ENCODE measurements at regions not wholly inside any gene's neighbourhood (a gene's known extent, or its start where the extent isn't known, plus 50 kb on each side); places are given as distances from the start of the nearest gene placed in this dataset.

DNA sequence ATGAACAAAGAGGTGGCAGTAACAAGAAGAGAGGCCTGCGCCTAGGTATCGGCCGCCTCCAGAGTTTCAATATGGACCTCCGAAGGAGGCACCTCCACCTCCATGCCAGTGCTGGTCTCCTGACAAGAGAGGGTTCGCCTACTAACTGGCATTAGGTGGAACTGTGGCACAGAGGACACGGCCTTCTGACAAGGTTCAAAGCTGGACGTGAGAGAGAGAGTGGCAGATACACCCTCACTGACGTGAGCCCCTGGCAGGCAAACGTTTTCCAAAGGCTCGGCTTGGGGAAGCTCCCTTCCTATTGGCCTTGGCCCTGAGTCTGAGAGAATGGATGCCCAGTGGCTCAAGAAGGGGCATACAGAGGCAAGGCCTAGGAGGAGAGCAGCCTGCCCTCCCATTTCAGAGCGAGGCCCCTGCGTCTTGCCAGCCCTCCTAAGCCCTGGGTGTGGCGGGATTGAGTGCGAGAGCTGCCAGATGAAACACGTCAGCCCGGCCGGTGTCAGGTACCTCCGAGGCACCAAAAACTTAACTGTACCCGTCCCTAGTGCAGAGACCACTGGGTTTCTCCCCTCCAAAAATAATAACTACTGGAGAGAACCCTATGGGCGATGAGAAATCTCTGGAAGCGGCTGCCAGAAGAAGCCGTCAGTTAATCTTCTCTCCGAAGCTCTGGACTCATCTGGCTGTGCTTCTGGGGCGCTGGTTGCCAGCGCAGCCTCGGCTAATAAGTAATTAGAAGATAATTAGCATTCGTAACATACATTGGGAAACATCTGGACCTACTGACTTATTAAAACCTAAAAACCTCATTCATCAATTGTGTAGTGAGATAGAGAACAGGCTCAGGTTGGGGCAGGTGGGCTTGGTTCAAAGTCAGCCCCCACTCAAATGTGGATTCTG is 283.6 kb downstream of the NPHP4 start:
- Histone ChIP-seq H3K4me3 (ENCODE audit: low read length in 3 of 3) (no peak overlapping the region), H3K27me3 (ENCODE audit: control insufficient read depth in 3 of 3, insufficient read depth in 3 of 3, low read length in 3 of 3) (peaks cover 4 to 14% (median 5%) of the 10 kb centered on the region in 3 donors), H3K27ac (ENCODE audit: low read depth, low read length) (no peak overlapping the region), H3K9me3 (ENCODE audit: control insufficient read depth in 3 of 3, low read length in 3 of 3) (no peaks in the 10 kb centered on the region), H3K36me3 (ENCODE audit: control insufficient read depth in 3 of 3, insufficient read depth in 3 of 3, low read length in 3 of 3) (no peaks in the 10 kb centered on the region), H3K9ac (ENCODE audit: low read depth in 1 of 3, low read length in 3 of 3) (no peak overlapping the region), H3K4me1 (ENCODE audit: control insufficient read depth in 3 of 3, insufficient read depth in 3 of 3, low read length in 3 of 3) (no peaks in the 10 kb centered on the region)

DNA sequence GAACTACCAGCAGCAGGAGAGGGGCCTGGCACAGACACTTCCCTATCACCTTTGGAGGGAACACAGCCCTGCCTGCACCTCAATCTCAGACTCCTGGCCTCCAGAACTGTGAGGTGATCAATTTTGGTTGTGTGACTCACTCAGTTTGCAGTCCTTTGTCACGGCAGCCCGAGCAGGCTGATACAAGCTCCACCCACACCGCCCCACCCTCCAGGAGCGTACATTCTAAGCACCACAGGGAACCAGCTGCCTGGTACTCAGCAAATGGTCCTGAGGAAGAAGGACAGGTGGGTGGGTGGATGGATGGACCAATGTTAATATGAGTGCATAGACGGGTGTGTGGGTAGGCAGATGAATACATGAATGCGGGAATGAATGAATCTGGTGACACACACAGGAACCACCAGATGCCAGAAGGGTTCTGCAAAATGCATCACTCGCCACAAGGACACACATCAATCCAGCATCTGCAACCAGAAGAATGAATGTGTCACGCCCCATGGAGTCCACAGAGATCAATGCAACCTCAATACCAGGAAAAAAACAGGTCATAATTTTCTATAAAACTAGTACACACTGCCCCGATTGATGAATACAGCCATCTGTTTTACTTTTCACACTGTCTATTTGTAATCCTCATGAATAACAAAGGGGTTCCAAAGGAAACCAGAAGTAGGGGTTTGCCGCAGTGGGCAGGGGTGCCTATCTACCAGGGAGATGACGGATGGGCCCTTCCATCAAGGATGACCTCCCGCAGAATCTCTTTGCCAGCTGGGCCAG is 284.5 kb downstream of the NPHP4 start:
- Histone ChIP-seq H3K4me3 (ENCODE audit: low read length in 3 of 3) (no peak overlapping the region), H3K27me3 (ENCODE audit: control insufficient read depth in 3 of 3, insufficient read depth in 3 of 3, low read length in 3 of 3) (peaks cover 4 to 14% (median 5%) of the 10 kb centered on the region in 3 donors), H3K9me3 (ENCODE audit: control insufficient read depth in 3 of 3, low read length in 3 of 3) (no peaks in the 10 kb centered on the region), H3K27ac (ENCODE audit: low read depth, low read length) (no peak overlapping the region), H3K36me3 (ENCODE audit: control insufficient read depth in 3 of 3, insufficient read depth in 3 of 3, low read length in 3 of 3) (no peaks in the 10 kb centered on the region), H3K9ac (ENCODE audit: low read depth in 1 of 3, low read length in 3 of 3) (no peak overlapping the region), H3K4me1 (ENCODE audit: control insufficient read depth in 3 of 3, insufficient read depth in 3 of 3, low read length in 3 of 3) (no peaks in the 10 kb centered on the region)

DNA sequence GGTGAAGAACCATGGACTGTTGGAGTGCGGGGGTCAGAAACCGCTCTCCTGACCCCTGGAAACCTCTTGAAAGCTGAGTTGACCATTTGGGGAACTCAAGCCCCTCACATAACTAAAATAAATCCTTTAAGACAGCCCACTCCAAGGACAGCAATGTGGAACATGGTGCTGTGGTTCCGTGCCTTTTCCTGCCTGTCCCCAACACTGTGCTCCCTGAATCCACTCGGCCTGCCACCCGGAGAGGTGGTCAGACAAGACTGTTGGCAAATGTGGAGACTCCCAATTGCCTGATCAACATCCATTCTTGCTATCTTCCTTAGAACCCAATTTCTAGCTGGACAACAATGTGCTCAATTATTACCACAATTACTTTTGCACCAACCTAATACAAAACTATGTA is 286.0 kb downstream of the NPHP4 start:
- no peaks in the 10 kb centered on the region for H3K36me3 ChIP-seq (ENCODE audit: control insufficient read depth in 3 of 3, insufficient read depth in 3 of 3, low read length in 3 of 3)
- no peak overlapping the region for H3K9ac ChIP-seq (ENCODE audit: low read depth in 1 of 3, low read length in 3 of 3)
- no peaks in the 10 kb centered on the region for H3K4me1 ChIP-seq (ENCODE audit: control insufficient read depth in 3 of 3, insufficient read depth in 3 of 3, low read length in 3 of 3)
- H3K27ac ChIP-seq (ENCODE audit: low read depth, low read length) = no peak overlapping the region
- no peaks in the 10 kb centered on the region for H3K9me3 ChIP-seq (ENCODE audit: control insufficient read depth in 3 of 3, low read length in 3 of 3)
- no peak overlapping the region for H3K4me3 ChIP-seq (ENCODE audit: low read length in 3 of 3)
- H3K27me3 ChIP-seq (ENCODE audit: control insufficient read depth in 3 of 3, insufficient read depth in 3 of 3, low read length in 3 of 3) = peaks cover 4 to 14% (median 5%) of the 10 kb centered on the region in 3 donors

DNA sequence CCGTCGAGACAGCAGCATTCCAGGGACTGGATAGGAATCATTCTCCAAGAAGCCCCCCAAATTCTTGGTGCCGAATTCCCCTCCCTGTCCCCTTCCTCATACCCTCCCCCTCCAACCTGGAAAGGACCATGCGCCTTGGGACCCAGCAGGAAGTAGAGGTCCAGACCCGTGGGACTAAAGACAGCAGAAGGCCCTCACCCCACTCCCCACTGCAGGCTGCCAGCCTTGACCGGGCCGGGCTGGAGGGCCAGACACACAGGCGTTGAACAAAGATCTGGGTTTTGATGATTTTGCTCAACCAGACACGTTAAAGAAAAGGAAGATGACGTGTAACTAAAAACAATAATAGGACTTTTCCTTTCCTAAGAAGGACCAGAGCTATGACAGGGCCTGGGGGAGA is 286.5 kb downstream of the NPHP4 start:
- no peaks in the 10 kb centered on the region for H3K36me3 ChIP-seq (ENCODE audit: control insufficient read depth in 3 of 3, insufficient read depth in 3 of 3, low read length in 3 of 3)
- H3K4me3 ChIP-seq (ENCODE audit: low read length in 3 of 3) = no peak overlapping the region
- no peak overlapping the region for H3K9ac ChIP-seq (ENCODE audit: low read depth in 1 of 3, low read length in 3 of 3)
- no peaks in the 10 kb centered on the region for H3K9me3 ChIP-seq (ENCODE audit: control insufficient read depth in 3 of 3, low read length in 3 of 3)
- H3K27ac ChIP-seq (ENCODE audit: low read depth, low read length) = no peak overlapping the region
- H3K27me3 ChIP-seq (ENCODE audit: control insufficient read depth in 3 of 3, insufficient read depth in 3 of 3, low read length in 3 of 3) = peaks cover 4 to 12% (median 5%) of the 10 kb centered on the region in 3 donors
- no peaks in the 10 kb centered on the region for H3K4me1 ChIP-seq (ENCODE audit: control insufficient read depth in 3 of 3, insufficient read depth in 3 of 3, low read length in 3 of 3)

DNA sequence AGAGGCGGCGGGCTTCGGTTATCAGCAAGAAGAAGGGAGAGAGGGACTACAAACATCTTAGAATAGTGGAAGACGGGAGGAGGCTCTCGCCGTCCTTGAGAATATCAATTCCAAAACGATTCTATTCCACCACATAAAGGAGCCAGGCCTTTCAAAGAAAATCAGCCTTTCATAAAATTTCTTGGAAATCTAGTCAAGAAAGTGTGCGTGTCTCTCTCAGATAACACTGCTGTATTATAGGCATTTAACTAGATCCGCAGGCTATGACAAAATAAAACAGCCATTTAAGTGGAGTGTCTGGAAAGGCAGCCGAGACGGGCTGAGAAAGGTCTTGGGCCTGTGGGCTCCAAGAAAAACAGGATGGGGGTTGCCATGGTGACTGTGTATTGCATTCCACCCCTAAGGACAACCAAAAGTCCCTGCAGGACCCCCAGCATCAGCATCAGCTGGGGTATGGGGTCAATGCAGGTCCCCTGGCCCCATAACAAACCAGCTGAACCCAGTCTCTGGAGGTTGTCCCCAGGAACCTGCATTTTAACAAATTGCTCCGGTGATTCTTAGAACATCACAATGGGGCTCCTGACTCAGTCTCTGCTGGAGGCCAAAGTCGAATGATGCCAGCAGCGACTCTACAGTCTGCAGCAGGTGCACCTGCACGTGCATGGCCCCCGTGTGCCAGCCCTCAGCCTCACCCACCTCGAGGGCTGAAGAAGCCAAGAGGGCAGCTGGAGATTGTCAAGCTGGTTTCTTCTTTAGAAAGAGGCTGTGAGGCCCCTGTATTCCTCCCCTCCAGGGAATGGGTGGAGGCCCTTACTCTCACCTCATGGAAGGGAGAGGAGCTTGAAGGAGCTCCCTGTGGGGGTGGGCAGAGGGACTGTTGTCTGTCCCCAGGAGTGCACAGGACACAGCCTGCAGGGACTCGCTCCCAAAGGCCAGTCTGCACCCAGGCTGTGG is 287.4 kb downstream of the NPHP4 start:
- H3K9me3 ChIP-seq (ENCODE audit: control insufficient read depth in 3 of 3, low read length in 3 of 3) = no peaks in the 10 kb centered on the region
- no peak overlapping the region for H3K9ac ChIP-seq (ENCODE audit: low read depth in 1 of 3, low read length in 3 of 3)
- H3K27me3 ChIP-seq (ENCODE audit: control insufficient read depth in 3 of 3, insufficient read depth in 3 of 3, low read length in 3 of 3) = peaks cover 4 to 12% (median 5%) of the 10 kb centered on the region in 3 donors
- no peak overlapping the region for H3K27ac ChIP-seq (ENCODE audit: low read depth, low read length)
- H3K36me3 ChIP-seq (ENCODE audit: control insufficient read depth in 3 of 3, insufficient read depth in 3 of 3, low read length in 3 of 3) = no peaks in the 10 kb centered on the region
- H3K4me1 ChIP-seq (ENCODE audit: control insufficient read depth in 3 of 3, insufficient read depth in 3 of 3, low read length in 3 of 3) = no peaks in the 10 kb centered on the region
- no peak overlapping the region for H3K4me3 ChIP-seq (ENCODE audit: low read length in 3 of 3)

DNA sequence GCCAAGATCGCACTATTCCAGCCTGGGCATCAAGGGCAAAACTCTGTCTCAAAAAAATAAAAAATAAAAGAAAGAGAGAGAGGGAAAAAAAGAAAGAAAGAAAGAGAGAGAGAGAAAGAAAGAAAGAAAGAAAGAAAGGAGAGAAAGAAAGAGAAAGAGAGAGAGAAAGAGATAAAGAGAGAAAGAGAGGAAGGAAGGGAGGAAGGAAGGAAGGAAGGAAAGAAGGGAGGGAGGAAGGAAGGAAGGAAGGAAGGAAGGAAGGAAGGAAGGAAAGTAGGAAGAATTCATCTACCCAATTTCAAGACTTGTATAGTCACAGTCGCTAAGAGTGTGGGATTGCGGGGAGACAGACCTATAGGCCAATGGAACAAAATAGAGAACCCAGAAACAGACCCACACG is 290.6 kb downstream of the NPHP4 start:
- Histone ChIP-seq H3K9me3 (ENCODE audit: control insufficient read depth in 3 of 3, low read length in 3 of 3) (no peaks in the 10 kb centered on the region), H3K4me3 (ENCODE audit: low read length in 3 of 3) (no peak overlapping the region), H3K27me3 (ENCODE audit: control insufficient read depth in 3 of 3, insufficient read depth in 3 of 3, low read length in 3 of 3) (peaks cover 0 to 3% (median 0%) of the 10 kb centered on the region in 3 donors), H3K36me3 (ENCODE audit: control insufficient read depth in 3 of 3, insufficient read depth in 3 of 3, low read length in 3 of 3) (no peaks in the 10 kb centered on the region), H3K27ac (ENCODE audit: low read depth, low read length) (no peak overlapping the region), H3K4me1 (ENCODE audit: control insufficient read depth in 3 of 3, insufficient read depth in 3 of 3, low read length in 3 of 3) (no peaks in the 10 kb centered on the region), H3K9ac (ENCODE audit: low read depth in 1 of 3, low read length in 3 of 3) (no peak overlapping the region)

DNA sequence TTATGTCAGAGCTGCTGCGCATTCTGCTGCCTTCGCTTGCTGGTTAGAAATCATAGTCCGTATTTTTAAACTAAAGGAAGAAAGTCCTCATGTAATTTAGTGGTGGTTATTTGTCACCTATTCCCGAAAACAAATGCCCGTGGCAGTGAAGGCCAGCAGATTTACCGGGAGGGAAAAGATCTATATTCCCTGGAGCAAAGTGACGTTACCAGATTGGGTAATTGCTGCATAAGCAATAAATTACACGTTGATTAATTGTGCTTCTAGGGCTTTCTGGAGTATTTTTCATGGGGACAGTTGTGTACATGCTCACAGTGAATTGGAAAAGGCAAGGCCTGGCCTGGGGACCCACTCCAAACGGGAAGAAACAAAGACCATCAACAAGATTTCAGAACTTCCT is 298.7 kb downstream of the NPHP4 start:
- Histone ChIP-seq H3K27me3 (ENCODE audit: control insufficient read depth in 3 of 3, insufficient read depth in 3 of 3, low read length in 3 of 3) (peaks cover 0 to 21% (median 6%) of the 10 kb centered on the region in 3 donors), H3K27ac (ENCODE audit: low read depth, low read length) (no peak overlapping the region), H3K9ac (ENCODE audit: low read depth in 1 of 3, low read length in 3 of 3) (no peak overlapping the region), H3K4me1 (ENCODE audit: control insufficient read depth in 3 of 3, insufficient read depth in 3 of 3, low read length in 3 of 3) (no peaks in the 10 kb centered on the region), H3K4me3 (ENCODE audit: low read length in 3 of 3) (no peak overlapping the region), H3K9me3 (ENCODE audit: control insufficient read depth in 3 of 3, low read length in 3 of 3) (no peaks in the 10 kb centered on the region), H3K36me3 (ENCODE audit: control insufficient read depth in 3 of 3, insufficient read depth in 3 of 3, low read length in 3 of 3) (no peaks in the 10 kb centered on the region)

DNA sequence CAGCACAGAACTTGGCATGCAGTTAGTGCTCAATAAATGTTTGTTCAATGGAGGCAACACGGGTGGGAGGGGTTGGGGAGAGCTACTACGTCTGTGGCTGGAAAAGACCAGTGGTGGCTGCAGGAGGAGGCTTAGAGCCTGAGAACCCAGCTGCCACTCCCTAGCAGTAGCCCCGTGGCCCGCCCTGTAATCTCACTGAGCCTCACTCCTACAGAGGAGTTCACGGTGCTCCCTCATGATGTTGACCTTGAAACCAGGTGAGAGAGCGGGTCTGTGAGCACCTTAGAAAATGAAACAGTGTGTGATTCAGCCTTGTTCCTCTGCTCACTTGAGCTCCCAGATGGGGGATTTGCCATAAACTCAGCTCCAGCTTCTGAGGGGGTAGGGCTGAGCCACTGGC is 299.6 kb downstream of the NPHP4 start:
- H3K9ac ChIP-seq (ENCODE audit: low read depth in 1 of 3, low read length in 3 of 3) = no peak overlapping the region
- H3K9me3 ChIP-seq (ENCODE audit: control insufficient read depth in 3 of 3, low read length in 3 of 3) = no peaks in the 10 kb centered on the region
- no peaks in the 10 kb centered on the region for H3K4me1 ChIP-seq (ENCODE audit: control insufficient read depth in 3 of 3, insufficient read depth in 3 of 3, low read length in 3 of 3)
- H3K27me3 ChIP-seq (ENCODE audit: control insufficient read depth in 3 of 3, insufficient read depth in 3 of 3, low read length in 3 of 3) = peaks cover 0 to 21% (median 6%) of the 10 kb centered on the region in 3 donors
- no peak overlapping the region for H3K4me3 ChIP-seq (ENCODE audit: low read length in 3 of 3)
- H3K27ac ChIP-seq (ENCODE audit: low read depth, low read length) = no peak overlapping the region
- H3K36me3 ChIP-seq (ENCODE audit: control insufficient read depth in 3 of 3, insufficient read depth in 3 of 3, low read length in 3 of 3) = no peaks in the 10 kb centered on the region

DNA sequence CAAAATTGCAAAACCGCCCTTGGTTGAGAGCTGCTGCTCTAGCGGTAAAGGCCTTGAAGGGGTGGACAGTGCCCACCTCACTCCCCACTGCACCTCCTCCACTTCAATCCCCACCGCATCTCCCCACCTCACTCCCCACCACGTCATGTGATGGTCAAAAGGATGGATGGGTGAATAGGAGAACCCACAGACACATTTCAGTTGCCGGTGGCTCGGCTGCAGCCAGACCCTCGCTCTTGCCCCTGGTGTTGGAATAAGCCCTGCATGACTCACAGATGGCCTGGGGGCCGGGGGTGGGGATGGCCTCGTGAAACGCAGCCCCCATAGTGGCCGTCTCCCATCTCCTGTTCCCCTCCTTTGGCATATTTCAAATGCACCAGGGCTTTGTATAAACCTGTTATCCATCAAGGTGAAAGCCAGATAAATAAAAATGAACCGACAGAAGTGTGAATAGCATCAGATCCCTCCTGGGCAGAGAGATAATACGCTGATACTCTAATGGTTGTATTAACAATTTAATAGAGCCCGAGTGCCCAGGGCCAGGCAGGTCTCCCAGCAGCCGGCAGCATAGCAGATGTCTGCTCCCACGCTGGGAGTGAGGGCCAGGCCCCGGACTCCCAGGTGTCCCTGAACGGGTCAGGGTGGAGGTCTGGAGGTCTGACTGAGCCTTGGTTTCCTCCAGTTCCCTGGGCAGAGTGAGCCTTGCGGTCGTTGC is 300.3 kb downstream of the NPHP4 start:
- no peaks in the 10 kb centered on the region for H3K36me3 ChIP-seq (ENCODE audit: control insufficient read depth in 3 of 3, insufficient read depth in 3 of 3, low read length in 3 of 3)
- no peak overlapping the region for H3K9ac ChIP-seq (ENCODE audit: low read depth in 1 of 3, low read length in 3 of 3)
- no peak overlapping the region for H3K4me3 ChIP-seq (ENCODE audit: low read length in 3 of 3)
- no peaks in the 10 kb centered on the region for H3K9me3 ChIP-seq (ENCODE audit: control insufficient read depth in 3 of 3, low read length in 3 of 3)
- H3K27ac ChIP-seq (ENCODE audit: low read depth, low read length) = no peak overlapping the region
- peaks cover 0 to 21% (median 6%) of the 10 kb centered on the region in 3 donors for H3K27me3 ChIP-seq (ENCODE audit: control insufficient read depth in 3 of 3, insufficient read depth in 3 of 3, low read length in 3 of 3)
- H3K4me1 ChIP-seq (ENCODE audit: control insufficient read depth in 3 of 3, insufficient read depth in 3 of 3, low read length in 3 of 3) = no peaks in the 10 kb centered on the region
